K562 (cell line): ENCODE measurements at regions not wholly inside any gene's neighbourhood (a gene's known extent, or its start where the extent isn't known, plus 50 kb on each side); places are given as distances from the start of the nearest gene placed in this dataset.

ENCODE experiments used
- ATAC-seq: fragments of 200-7000 bp; cut with Tn5 transposase; 3 replicates; pipeline ENCODE4 v1.9.1; 2020; ENCODE audit warnings: moderate library complexity
- BruUV-seq: library from RNA; stranded (reverse); fragments of 400-500 nt; replicated peaks from 2 replicates; lab custom pipeline; 2021; lab: Mats Ljungman, UMichigan
- CTCF ChIA-PET: fragments of 300-600 bp; formaldehyde crosslinking; extraction: SDS; loops from one replicate; lab custom pipeline; 2021; ENCODE audit warnings: low intra/inter-chr PET ratio; lab: Yijun Ruan, JAX
- POLR2A ChIA-PET: fragments of 300-600, 350-650 bp; sonication (Branson Sonifier 250); formaldehyde crosslinking; extraction: SDS; loops from one replicate; lab custom pipeline; 2021; ENCODE audit warnings: antibody characterized with exemption, inconsistent platforms; lab: Yijun Ruan, JAX
- DNase-seq, 4 experiments: peaks; one replicate each; pipeline versions ENCODE4 v3.0.0 to v3.0.0-alpha.2; 2011 to 2018; ENCODE audit warnings: low spot score in 3 of 4, mixed read lengths in 3 of 4; ENCODE audit errors: extremely low read depth in 1 of 4
- FAIRE-seq: peaks from 2 replicates; lab custom pipeline; 2011; peaks lifted over from hg19 to GRCh38; lab: Jason Lieb, UNC
- H2AFZ ChIP-seq: 2 replicates; pipeline ENCODE4 v1.6.0; 2011; ENCODE audit warnings: low read depth, low read length, control low read depth, inconsistent platforms
- H3K27ac ChIP-seq: fragments of 200-600 bp; 3 replicates; pipeline ENCODE4 v1.8.0; 2011; ENCODE audit warnings: low read depth, mild to moderate bottlenecking, control low read depth, inconsistent platforms, low read length, moderate library complexity, mixed read lengths; ENCODE audit errors: extremely low read depth
- H3K27me3 ChIP-seq, 2 experiments: fragments of 300-600 bp in 1 of 2; 2 replicates in 1 of 2; 3 replicates in 1 of 2; pipeline versions ENCODE4 v1.6.0 to v1.8.0; 2011; ENCODE audit warnings: inconsistent platforms in 2 of 2, low read length in 2 of 2, mild to moderate bottlenecking in 1 of 2, mixed read lengths in 1 of 2, moderate library complexity in 1 of 2; ENCODE audit not compliant: control insufficient read depth in 2 of 2, insufficient read depth in 2 of 2
- H3K36me3 ChIP-seq: fragments of 300-600 bp; 3 replicates; pipeline ENCODE4 v1.8.0; 2011; ENCODE audit warnings: mild to moderate bottlenecking, low read length, inconsistent platforms; ENCODE audit not compliant: control insufficient read depth, insufficient read depth
- H3K4me1 ChIP-seq, 2 experiments: fragments of 200-600 bp in 1 of 2; replicated peaks in 1 of 2; 2 replicates in 1 of 2; 3 replicates in 1 of 2; pipeline versions ENCODE4 v1.5.1 to v1.8.0; 2011; ENCODE audit warnings: inconsistent platforms in 2 of 2, low read length in 2 of 2, mild to moderate bottlenecking in 1 of 2, mixed read lengths in 1 of 2, moderate library complexity in 1 of 2; ENCODE audit not compliant: control insufficient read depth in 2 of 2, insufficient read depth in 2 of 2
- H3K4me2 ChIP-seq: 2 replicates; pipeline ENCODE4 v1.6.1; 2011; ENCODE audit warnings: low read length, control low read depth, inconsistent platforms, mixed read lengths; ENCODE audit not compliant: insufficient read depth
- H3K4me3 ChIP-seq: fragments of 200-600 bp; sonication (generic), shearing (Covaris generic); 2 replicates; pipeline ENCODE4 v1.5.1; 2016; ENCODE audit warnings: control low read depth, inconsistent platforms
- H3K79me2 ChIP-seq: fragments of 200-600 bp; 3 replicates; pipeline ENCODE4 v1.8.0; 2011; ENCODE audit warnings: low read length, inconsistent platforms; ENCODE audit not compliant: control insufficient read depth, insufficient read depth
- H3K9ac ChIP-seq, 2 experiments: 2 replicates each; pipeline versions ENCODE4 v1.6.0 to v1.6.1; 2011; ENCODE audit warnings: low read depth in 2 of 2, low read length in 2 of 2, control low read depth in 1 of 2, inconsistent platforms in 1 of 2, mild to moderate bottlenecking in 1 of 2, mixed read lengths in 1 of 2; ENCODE audit not compliant: insufficient read depth in 1 of 2
- H3K9me1 ChIP-seq: one replicate; pipeline ENCODE4 v1.6.0; 2011; ENCODE audit warnings: inconsistent platforms, mild to moderate bottlenecking, low read length, moderate library complexity; ENCODE audit not compliant: control insufficient read depth, insufficient read depth
- H3K9me3 ChIP-seq: replicated peaks from 2 replicates; pipeline ENCODE4 v1.5.1; 2011; ENCODE audit warnings: low read depth, low read length, inconsistent platforms; ENCODE audit not compliant: control insufficient read depth, insufficient read depth
- H4K20me1 ChIP-seq: replicated peaks from 2 replicates; pipeline ENCODE4 v1.6.1; 2011; ENCODE audit warnings: low read length, inconsistent platforms, mixed read lengths; ENCODE audit not compliant: control insufficient read depth, insufficient read depth
- ESRRB ChIP-seq: fragments of 250-450 bp; sonication (Bioruptor Pico); IDR thresholded peaks from 2 replicates; pipeline ENCODE4 v1.5.0; 2020; ENCODE audit warnings: mild to moderate bottlenecking, moderate library complexity, borderline replicate concordance
- ETV6 ChIP-seq, 3 experiments: fragments of 150-350 bp in 1 of 3; sonication (generic) in 1 of 3; formaldehyde crosslinking in 1 of 3; IDR thresholded peaks; 2 replicates each; pipeline versions ENCODE4 v1.6.1 to v1.8.0; 2014 to 2022; ENCODE audit warnings: borderline replicate concordance in 2 of 3, low read depth in 2 of 3, antibody characterized with exemption in 1 of 3, low read length in 1 of 3, mild to moderate bottlenecking in 1 of 3, missing genetic modification reagents in 1 of 3
- FOXJ3 ChIP-seq: sonication (generic); formaldehyde crosslinking; IDR thresholded peaks from 2 replicates; pipeline ENCODE4 v1.4.0; 2020; ENCODE audit warnings: mild to moderate bottlenecking, missing genetic modification reagents
- JUNB ChIP-seq: fragments of 450-650 bp; formaldehyde crosslinking; conservative IDR thresholded peaks from 2 replicates; pipeline ENCODE4 v1.4.0; 2020; ENCODE audit warnings: mild to moderate bottlenecking
- KDM2B ChIP-seq: fragments of 250-450 bp; sonication (Bioruptor Pico); IDR thresholded peaks from 2 replicates; pipeline ENCODE4 v1.8.0; 2021; ENCODE audit warnings: mild to moderate bottlenecking, moderate library complexity
- MCM2 ChIP-seq: fragments of 450-650 bp; IDR thresholded peaks from 2 replicates; pipeline ENCODE4 v1.6.1; 2017; ENCODE audit warnings: low read depth, mild to moderate bottlenecking
- PHB ChIP-seq: fragments of 250-450 bp; sonication (Bioruptor Pico); IDR thresholded peaks from 2 replicates; pipeline ENCODE4 v1.5.0; 2021
- SETDB1 ChIP-seq: IDR thresholded peaks from one replicate; pipeline ENCODE4 v1.6.1; 2012; ENCODE audit warnings: low read length, control low read depth, inconsistent platforms
- TFE3 ChIP-seq: fragments of 450-650 bp; formaldehyde crosslinking; IDR thresholded peaks from 2 replicates; pipeline ENCODE4 v1.4.0; 2020; ENCODE audit warnings: mild to moderate bottlenecking, mixed read lengths
- XRCC4 ChIP-seq: IDR thresholded peaks from one replicate; pipeline ENCODE4 v1.6.1; 2011; ENCODE audit not compliant: insufficient read depth, insufficient read length; ENCODE audit errors: extremely low read depth
- ZBTB33 ChIP-seq: sonication (generic); formaldehyde crosslinking; IDR thresholded peaks from 2 replicates; pipeline ENCODE4 v1.8.1; 2023; ENCODE audit warnings: mild to moderate bottlenecking, missing genetic modification reagents
- ZNF76 ChIP-seq: fragments of 250-450 bp; sonication (Bioruptor Pico); IDR thresholded peaks from 2 replicates; pipeline ENCODE4 v1.4.0; 2020; ENCODE audit warnings: mild to moderate bottlenecking, moderate library complexity, borderline replicate concordance
- WGBS: fragments of 100-300 bp; shearing (Covaris generic); methylation state at CpG from one replicate; pipeline ENCODE4 v1.1.6; 2016; ENCODE audit warnings: low coverage, mixed read lengths; ENCODE audit not compliant: insufficient coverage; ENCODE audit errors: missing lambda C conversion rate; 5-methylcytosine and 5-hydroxymethylcytosine counted together
- in situ Hi-C: fragments of 300-500 bp; cut with MboI; formaldehyde crosslinking; loops from 4 replicates; pipeline ENCODE4 v1.15.0; 2018; ENCODE audit warnings: inconsistent platforms, mixed read lengths
- intact Hi-C: fragments of 100-400 bp; cut with micrococcal nuclease; formaldehyde crosslinking; loops from 2 replicates; pipeline ENCODE4 v1.14.2; 2022

- WGBS = 0% methylated on average over 3 of the region's 5 CpGs
- CTCF ChIA-PET = no interaction called here
- no TSS peak for BruUV-seq
Measured at GRCh38 chr10:94240491-94240890, 122.2 kb downstream of the NOC3L start.

GRCh38 chr10:94240901-94241300, 121.8 kb downstream of the NOC3L start:
- WGBS = 0% methylated on average over 2 of the region's 2 CpGs
- Histone ChIP-seq H2AFZ (no peak overlapping the region), H4K20me1 (no peaks in the 10 kb centered on the region), H3K4me2 (no peak overlapping the region), H3K27ac (no peak overlapping the region), H3K36me3 (no peaks in the 10 kb centered on the region), H3K4me3 (no peak overlapping the region), H3K9ac (no peak overlapping the region), H3K9me1 (no peaks in the 10 kb centered on the region), H3K4me1 (no peaks in the 10 kb centered on the region; a peak in 2 of 5 replicates), H3K27me3 (peaks cover 3 to 4% of the 10 kb centered on the region in 2 experiments; a peak in 3 of 5 replicates), H3K79me2 (no peaks in the 10 kb centered on the region), H3K9me3 (no peaks in the 10 kb centered on the region)
- ChIA-PET CTCF (no interaction called here), POLR2A (no interaction called here)
- no TSS peak for BruUV-seq
- FAIRE-seq (no peak), ATAC-seq (no peak), DNase-seq (no peak)
- intact Hi-C loops = no loop called here
- in situ Hi-C loops = no loop called here
- TF ChIP-seq PHB (CRISPR knock-in tag) = no peak
- no peak for TF ChIP-seq ESRRB (CRISPR knock-in tag)
- TF ChIP-seq MCM2 = no peak
- no peak for TF ChIP-seq ZBTB33 (CRISPR knock-in tag)
- no peak for TF ChIP-seq ETV6 (IDR thresholded peaks at IDR 0.05; ENCODE audit: borderline replicate concordance in 1 of 2, low read depth in 2 of 2, low read length in 1 of 2)
- no peak for TF ChIP-seq ETV6 (CRISPR knock-in tag; IDR thresholded peaks at IDR 0.05; ENCODE audit: borderline replicate concordance)
- TF ChIP-seq XRCC4 = no peak
- TF ChIP-seq FOXJ3 = no peak
- no peak for TF ChIP-seq JUNB
- no peak for TF ChIP-seq SETDB1
- no peak for TF ChIP-seq ZNF76 (CRISPR knock-in tag)

More at GRCh38 chr10:94240491-94240890, 122.2 kb downstream of the NOC3L start:
- no peak for ATAC-seq
- H3K4me1 ChIP-seq = no peaks in the 10 kb centered on the region; a peak in 2 of 5 replicates
- H3K9me3 ChIP-seq = no peaks in the 10 kb centered on the region
- no peak overlapping the region for H3K27ac ChIP-seq
- H3K79me2 ChIP-seq = no peaks in the 10 kb centered on the region
- in situ Hi-C loops (no loop called here), intact Hi-C loops (no loop called here)
- peak; percentile 28; the same call in 1 of the 2 replicates for TF ChIP-seq TFE3 (CRISPR knock-in tag)
- TF ChIP-seq KDM2B (CRISPR knock-in tag) = no peak
- H3K9me1 ChIP-seq = no peaks in the 10 kb centered on the region
- H4K20me1 ChIP-seq = no peaks in the 10 kb centered on the region
- H3K4me2 ChIP-seq = no peak overlapping the region
- peaks cover 0 to 4% of the 10 kb centered on the region in 2 experiments; a peak in 3 of 5 replicates for H3K27me3 ChIP-seq
- DNase-seq = no peak
- no peak overlapping the region for H2AFZ ChIP-seq
- no peak overlapping the region for H3K9ac ChIP-seq
- FAIRE-seq = no peak
- H3K36me3 ChIP-seq = no peaks in the 10 kb centered on the region
- H3K4me3 ChIP-seq = no peak overlapping the region
- POLR2A ChIA-PET = no interaction called here
